ENCODE measurements at regions not wholly inside any gene's neighbourhood (a gene's known extent, or its start where the extent isn't known, plus 50 kb on each side); places are given as distances from the start of the nearest gene placed in this dataset.

- ChIA-PET CTCF (interaction anchor here (0.6 kb wide), 1 partner anchor 732 kb away, joined by 4 read pairs; no protein-coding TSS in a partner anchor), POLR2A (no interaction called here)
- in situ Hi-C loops (cut with HindIII; ENCODE audit: low pct_unique_long_range_greater_than_20kb, low sequenced_read_pairs): no loop called here
- TF ChIP-seq REST (IDR thresholded peaks at IDR 0.05; ENCODE audit: insufficient read depth in 1 of 2, low read depth in 2 of 2, low read length in 1 of 2) (no peak), POLR2AphosphoS5 (IDR thresholded peaks at IDR 0.05; ENCODE audit: low read depth, low read length) (no peak), SIN3A (IDR thresholded peaks at IDR 0.05; ENCODE audit: borderline replicate concordance, insufficient read depth, low read depth, low read length) (no peak)
- TF ChIP-seq, protein P1, sequence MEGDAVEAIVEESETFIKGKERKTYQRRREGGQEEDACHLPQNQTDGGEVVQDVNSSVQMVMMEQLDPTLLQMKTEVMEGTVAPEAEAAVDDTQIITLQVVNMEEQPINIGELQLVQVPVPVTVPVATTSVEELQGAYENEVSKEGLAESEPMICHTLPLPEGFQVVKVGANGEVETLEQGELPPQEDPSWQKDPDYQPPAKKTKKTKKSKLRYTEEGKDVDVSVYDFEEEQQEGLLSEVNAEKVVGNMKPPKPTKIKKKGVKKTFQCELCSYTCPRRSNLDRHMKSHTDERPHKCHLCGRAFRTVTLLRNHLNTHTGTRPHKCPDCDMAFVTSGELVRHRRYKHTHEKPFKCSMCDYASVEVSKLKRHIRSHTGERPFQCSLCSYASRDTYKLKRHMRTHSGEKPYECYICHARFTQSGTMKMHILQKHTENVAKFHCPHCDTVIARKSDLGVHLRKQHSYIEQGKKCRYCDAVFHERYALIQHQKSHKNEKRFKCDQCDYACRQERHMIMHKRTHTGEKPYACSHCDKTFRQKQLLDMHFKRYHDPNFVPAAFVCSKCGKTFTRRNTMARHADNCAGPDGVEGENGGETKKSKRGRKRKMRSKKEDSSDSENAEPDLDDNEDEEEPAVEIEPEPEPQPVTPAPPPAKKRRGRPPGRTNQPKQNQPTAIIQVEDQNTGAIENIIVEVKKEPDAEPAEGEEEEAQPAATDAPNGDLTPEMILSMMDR (IDR thresholded peaks at IDR 0.05): peak; percentile 77
- Histone ChIP-seq H3K27ac (ENCODE audit: low read length) (peak overlapping the region; percentile 0; the same call in 1 of the 2 replicates), H3K27me3 (ENCODE audit: control insufficient read depth, insufficient read depth, low read length) (no peaks in the 10 kb centered on the region), H3K9me3 (ENCODE audit: control insufficient read depth, insufficient read depth, low read depth, low read length) (peaks cover 8% of the 10 kb centered on the region; the same call in 1 of the 2 replicates), H3K36me3 (ENCODE audit: control insufficient read depth, insufficient read depth, low read length) (no peaks in the 10 kb centered on the region), H3K4me3 (ENCODE audit: low read depth in 2 of 2, low read length in 2 of 2) (no peak overlapping the region), H3K4me1 (ENCODE audit: control insufficient read depth, insufficient read depth, low read length) (no peaks in the 10 kb centered on the region)
- intact Hi-C loops (cut with micrococcal nuclease; ENCODE audit: unreplicated experiment): loop anchor here (5.0 to 10.0 kb wide), 2 partner anchors 428 to 881 kb away; no protein-coding TSS in a partner anchor
- no TSS peak for BruUV-seq (replicated peaks)
- peak; percentile 82 for ATAC-seq
- peak; percentile 28 for DNase-seq (ENCODE audit: low read depth, low spot score)
Observed at GRCh38 chr11:106156290-106156937, 79.0 kb downstream of the AASDHPPT start.

DNA sequence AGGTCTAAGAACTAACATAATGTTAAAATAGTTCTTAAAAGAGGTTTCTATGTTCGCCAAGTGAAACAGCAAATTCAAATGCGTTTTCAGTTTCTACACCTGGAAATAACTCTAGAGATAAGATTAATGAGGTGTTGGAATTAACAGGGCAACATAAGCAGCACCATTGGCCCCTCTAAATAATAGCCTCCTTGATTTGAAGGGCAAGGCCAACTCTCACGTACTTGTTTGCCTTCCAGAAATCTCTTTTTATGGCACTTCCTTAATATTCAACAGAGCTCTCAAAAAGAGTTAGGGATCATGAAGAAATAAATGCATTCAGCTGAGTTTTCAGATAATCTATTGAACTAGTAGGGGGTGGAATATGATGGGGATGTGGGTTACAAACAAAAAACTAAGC, 80.9 kb downstream of the AASDHPPT start:
- intact Hi-C loops (cut with micrococcal nuclease; ENCODE audit: unreplicated experiment): loop anchor here (5.0 to 10.0 kb wide), 2 partner anchors 426 to 879 kb away; no protein-coding TSS in a partner anchor
- no TSS peak for BruUV-seq (replicated peaks)
- DNase-seq (ENCODE audit: low read depth, low spot score) (no peak), ATAC-seq (no peak)
- POLR2A ChIA-PET: no interaction called here
- H3K27ac ChIP-seq (ENCODE audit: low read length): peak overlapping the region; percentile 48; the same call in 1 of the 2 replicates
- in situ Hi-C loops (cut with HindIII; ENCODE audit: low pct_unique_long_range_greater_than_20kb, low sequenced_read_pairs): no loop called here
- no peaks in the 10 kb centered on the region for H3K36me3 ChIP-seq (ENCODE audit: control insufficient read depth, insufficient read depth, low read length)
- no peak for TF ChIP-seq REST (IDR thresholded peaks at IDR 0.05; ENCODE audit: insufficient read depth in 1 of 2, low read depth in 2 of 2, low read length in 1 of 2)
- no peak for TF ChIP-seq TCF7L2 (IDR thresholded peaks at IDR 0.05; ENCODE audit: low read depth, low read length)
- no peak for TF ChIP-seq POLR2AphosphoS5 (IDR thresholded peaks at IDR 0.05; ENCODE audit: low read depth, low read length)
- TF ChIP-seq, protein P1 (IDR thresholded peaks at IDR 0.05): no peak
- no peak for TF ChIP-seq SIN3A (IDR thresholded peaks at IDR 0.05; ENCODE audit: borderline replicate concordance, insufficient read depth, low read depth, low read length)
- H3K4me3 ChIP-seq (ENCODE audit: low read depth in 2 of 2, low read length in 2 of 2): no peak overlapping the region
- CTCF ChIA-PET: no interaction called here
- H3K4me1 ChIP-seq (ENCODE audit: control insufficient read depth, insufficient read depth, low read length): no peaks in the 10 kb centered on the region
- H3K27me3 ChIP-seq (ENCODE audit: control insufficient read depth, insufficient read depth, low read length): no peaks in the 10 kb centered on the region
- H3K9me3 ChIP-seq (ENCODE audit: control insufficient read depth, insufficient read depth, low read depth, low read length): peaks cover 12% of the 10 kb centered on the region; the same call in 1 of the 2 replicates
